Endothelial cell of umbilical vein (primary cell): ENCODE measurements at regions not wholly inside any gene's neighbourhood (a gene's known extent, or its start where the extent isn't known, plus 50 kb on each side); places are given as distances from the start of the nearest gene placed in this dataset.

ENCODE experiments used
- BruUV-seq: library from RNA; stranded (reverse); fragments of 400-500 nt; replicated peaks from 2 replicates; lab custom pipeline; 2021; lab: Mats Ljungman, UMichigan
- CTCF ChIA-PET: fragments of 300-600, 350-600 bp; sonication (Branson Sonifier 250); formaldehyde crosslinking; loops from one replicate; lab custom pipeline; 2021; ENCODE audit warnings: antibody characterized with exemption, inconsistent platforms; lab: Charles Lee
- POLR2A ChIA-PET: fragments of 300-600, 350-600 bp; sonication (Branson Sonifier 250); formaldehyde crosslinking; loops from one replicate; lab custom pipeline; 2021; ENCODE audit warnings: antibody characterized with exemption, inconsistent platforms; lab: Charles Lee
- DNase-seq: peaks from one replicate; pipeline ENCODE4 v3.0.0-alpha.2; 2011; ENCODE audit warnings: low read depth, low spot score
- FAIRE-seq: peaks from 2 replicates; lab custom pipeline; 2011; peaks lifted over from hg19 to GRCh38; lab: Jason Lieb, UNC
- H2AFZ ChIP-seq: 2 replicates; pipeline ENCODE4 v1.6.0; 2012; ENCODE audit warnings: low read depth, low read length, control low read depth, inconsistent platforms
- H3K27ac ChIP-seq: 2 replicates; pipeline ENCODE4 v1.5.1; 2011; ENCODE audit warnings: low read depth, mild to moderate bottlenecking, control low read depth, low read length, moderate library complexity; ENCODE audit not compliant: insufficient read depth
- H3K27me3 ChIP-seq, 2 experiments: 2 replicates each; pipeline versions ENCODE4 v1.6.0 to v1.6.1; 2011; ENCODE audit warnings: low read length in 2 of 2, mixed read lengths in 1 of 2; ENCODE audit not compliant: control insufficient read depth in 2 of 2, insufficient read depth in 2 of 2
- H3K36me3 ChIP-seq, 2 experiments: 2 replicates in 1 of 2; 3 replicates in 1 of 2; pipeline ENCODE4 v1.5.1; 2011; ENCODE audit warnings: low read length in 2 of 2, mild to moderate bottlenecking in 1 of 2, moderate library complexity in 1 of 2; ENCODE audit not compliant: control insufficient read depth in 2 of 2, insufficient read depth in 2 of 2; ENCODE audit errors: extremely low read depth in 1 of 2
- H3K4me1 ChIP-seq: 3 replicates; pipeline ENCODE4 v1.5.1; 2011; ENCODE audit warnings: mild to moderate bottlenecking, low read length; ENCODE audit not compliant: control insufficient read depth, insufficient read depth; ENCODE audit errors: extremely low read depth
- H3K4me2 ChIP-seq: 2 replicates; pipeline ENCODE4 v1.6.1; 2011; ENCODE audit warnings: low read length, control low read depth, mixed read lengths; ENCODE audit not compliant: insufficient read depth
- H3K4me3 ChIP-seq, 3 experiments: fragments of 200-600 bp in 1 of 3; sonication (generic), shearing (Covaris generic) in 1 of 3; replicated peaks in 1 of 3; 2 replicates each; pipeline ENCODE4 v1.5.1; 2011 to 2016; ENCODE audit warnings: control low read depth in 3 of 3, low read length in 3 of 3, mild to moderate bottlenecking in 2 of 3, inconsistent platforms in 1 of 3, low read depth in 1 of 3, moderate library complexity in 1 of 3; ENCODE audit not compliant: insufficient read depth in 1 of 3
- H3K79me2 ChIP-seq: 2 replicates; pipeline ENCODE4 v1.6.0; 2012; ENCODE audit warnings: low read length, inconsistent platforms; ENCODE audit not compliant: control insufficient read depth, insufficient read depth
- H3K9ac ChIP-seq: replicated peaks from 2 replicates; pipeline ENCODE3; 2011; ENCODE audit warnings: low read length, control low read depth; ENCODE audit not compliant: insufficient read depth; ENCODE audit errors: extremely low read depth
- H3K9me1 ChIP-seq: replicated peaks from 3 replicates; pipeline ENCODE4 v1.6.0; 2011; ENCODE audit warnings: mild to moderate bottlenecking, low read length; ENCODE audit not compliant: control insufficient read depth, insufficient read depth; ENCODE audit errors: extremely low read depth
- H3K9me3 ChIP-seq: replicated peaks from 2 replicates; pipeline ENCODE4 v1.5.1; 2012; ENCODE audit warnings: low read length, inconsistent platforms; ENCODE audit not compliant: control insufficient read depth, insufficient read depth
- H4K20me1 ChIP-seq: replicated peaks from 2 replicates; pipeline ENCODE3; 2011; ENCODE audit warnings: mild to moderate bottlenecking, low read length; ENCODE audit not compliant: control insufficient read depth, insufficient read depth; ENCODE audit errors: extremely low read depth
- EZH2 ChIP-seq: IDR thresholded peaks from 2 replicates; pipeline ENCODE4 v1.6.1; 2012; ENCODE audit warnings: borderline replicate concordance, low read depth, mild to moderate bottlenecking, moderate library complexity, low read length, inconsistent platforms; ENCODE audit not compliant: severe bottlenecking
- FOS ChIP-seq: IDR thresholded peaks from 2 replicates; pipeline ENCODE4 v1.6.1; 2011; ENCODE audit warnings: mild to moderate bottlenecking, low read length, moderate library complexity, borderline replicate concordance; ENCODE audit not compliant: insufficient read depth
- GATA2 ChIP-seq: IDR thresholded peaks from 2 replicates; pipeline ENCODE4 v1.7.0; 2011; ENCODE audit warnings: low read depth, mild to moderate bottlenecking, moderate library complexity, mixed read lengths, low read length; ENCODE audit not compliant: insufficient read length, insufficient read depth
- JUN ChIP-seq: IDR thresholded peaks from 2 replicates; pipeline ENCODE4 v1.6.1; 2011; ENCODE audit warnings: borderline replicate concordance, low read depth; ENCODE audit not compliant: insufficient read length, insufficient read depth
- MYC ChIP-seq: IDR thresholded peaks from one replicate; pipeline ENCODE4 v1.6.1; 2011; ENCODE audit warnings: mild to moderate bottlenecking, low read depth, low read length
- POLR2A ChIP-seq: IDR thresholded peaks from 2 replicates; pipeline ENCODE4 v1.6.1; 2012; ENCODE audit warnings: low read depth, mild to moderate bottlenecking, control low read depth, low read length
- POLR2AphosphoS5 ChIP-seq: IDR thresholded peaks from 2 replicates; pipeline ENCODE4 v1.6.1; 2012; ENCODE audit warnings: low read depth, mild to moderate bottlenecking, control low read depth, low read length, moderate library complexity; ENCODE audit not compliant: insufficient read depth
- dilution Hi-C: fragments of 300-500 bp; cut with MboI; formaldehyde crosslinking; loops from one replicate; pipeline ENCODE4 v1.15.0; 2019; ENCODE audit warnings: low sequenced_read_pairs; ENCODE audit not compliant: extremely low pct_ligation_motif_present
- intact Hi-C: fragments of 100-400 bp; cut with micrococcal nuclease; formaldehyde crosslinking; loops from one replicate; pipeline ENCODE4 v1.10.0; 2022
- TF ChIP-seq, protein P1 (sequence below), 2 donors: IDR thresholded peaks; 1 replicate in 1 of 2; 2 replicates in 1 of 2; pipeline ENCODE4 v1.5.1; 2011; ENCODE audit warnings: low read length in 2 of 2, mild to moderate bottlenecking in 2 of 2, moderate library complexity in 2 of 2, control low read depth in 1 of 2, inconsistent platforms in 1 of 2, low read depth in 1 of 2; ENCODE audit not compliant: insufficient read depth in 1 of 2; ENCODE audit errors: extremely low read depth in 1 of 2
- TF ChIP-seq, protein P2 (sequence below): IDR thresholded peaks from 2 replicates; pipeline ENCODE4 v1.6.1; 2011; ENCODE audit not compliant: insufficient read depth, insufficient read length

DNA sequence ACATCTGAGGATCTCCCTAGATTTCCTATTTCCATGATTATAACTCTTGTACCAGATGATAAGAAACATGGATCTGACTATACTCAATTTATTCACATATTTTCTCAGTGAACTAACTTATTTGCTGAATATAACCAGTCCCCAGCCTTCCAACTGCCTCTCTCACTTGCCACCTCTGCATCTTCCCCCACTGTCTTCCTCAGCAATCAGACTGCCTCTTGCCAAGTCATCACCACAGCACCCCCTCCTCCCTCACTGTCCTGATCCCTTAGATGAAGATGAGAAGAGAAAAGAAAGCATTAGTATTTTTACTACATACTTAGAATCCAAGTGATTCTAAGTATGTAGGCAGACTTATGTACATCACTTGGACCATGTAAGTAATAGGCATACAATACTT is 71.9 kb downstream of the GTPBP8 start:
- Histone ChIP-seq H3K9ac (no peak overlapping the region), H3K4me1 (no peaks in the 10 kb centered on the region), H4K20me1 (no peaks in the 10 kb centered on the region), H3K4me3 (no peak overlapping the region), H2AFZ (no peak overlapping the region), H3K79me2 (no peaks in the 10 kb centered on the region), H3K9me1 (no peaks in the 10 kb centered on the region), H3K27ac (no peak overlapping the region), H3K4me2 (no peak overlapping the region), H3K36me3 (no peaks in the 10 kb centered on the region), H3K9me3 (no peaks in the 10 kb centered on the region), H3K27me3 (peaks cover 0 to 1% of the 10 kb centered on the region in 2 experiments)
- CTCF ChIA-PET, result no interaction called here
- TF ChIP-seq POLR2A, result no peak
- TF ChIP-seq, protein P1, sequence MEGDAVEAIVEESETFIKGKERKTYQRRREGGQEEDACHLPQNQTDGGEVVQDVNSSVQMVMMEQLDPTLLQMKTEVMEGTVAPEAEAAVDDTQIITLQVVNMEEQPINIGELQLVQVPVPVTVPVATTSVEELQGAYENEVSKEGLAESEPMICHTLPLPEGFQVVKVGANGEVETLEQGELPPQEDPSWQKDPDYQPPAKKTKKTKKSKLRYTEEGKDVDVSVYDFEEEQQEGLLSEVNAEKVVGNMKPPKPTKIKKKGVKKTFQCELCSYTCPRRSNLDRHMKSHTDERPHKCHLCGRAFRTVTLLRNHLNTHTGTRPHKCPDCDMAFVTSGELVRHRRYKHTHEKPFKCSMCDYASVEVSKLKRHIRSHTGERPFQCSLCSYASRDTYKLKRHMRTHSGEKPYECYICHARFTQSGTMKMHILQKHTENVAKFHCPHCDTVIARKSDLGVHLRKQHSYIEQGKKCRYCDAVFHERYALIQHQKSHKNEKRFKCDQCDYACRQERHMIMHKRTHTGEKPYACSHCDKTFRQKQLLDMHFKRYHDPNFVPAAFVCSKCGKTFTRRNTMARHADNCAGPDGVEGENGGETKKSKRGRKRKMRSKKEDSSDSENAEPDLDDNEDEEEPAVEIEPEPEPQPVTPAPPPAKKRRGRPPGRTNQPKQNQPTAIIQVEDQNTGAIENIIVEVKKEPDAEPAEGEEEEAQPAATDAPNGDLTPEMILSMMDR (IDR thresholded peaks at IDR 0.05; ENCODE audit: extremely low read depth in 1 of 2, insufficient read depth in 1 of 2, low read depth in 1 of 2, low read length in 2 of 2), result no peak
- TF ChIP-seq MYC, result no peak
- TF ChIP-seq GATA2, result no peak
- no peak for TF ChIP-seq FOS
- TF ChIP-seq JUN, result no peak
- TF ChIP-seq, protein P2, sequence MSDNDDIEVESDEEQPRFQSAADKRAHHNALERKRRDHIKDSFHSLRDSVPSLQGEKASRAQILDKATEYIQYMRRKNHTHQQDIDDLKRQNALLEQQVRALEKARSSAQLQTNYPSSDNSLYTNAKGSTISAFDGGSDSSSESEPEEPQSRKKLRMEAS, result no peak
- no peak for TF ChIP-seq POLR2AphosphoS5
- no peak for TF ChIP-seq EZH2
- POLR2A ChIA-PET, result no interaction called here
- no peak for DNase-seq
- intact Hi-C loops, result no loop called here
- dilution Hi-C loops, result no loop called here
- no TSS peak for BruUV-seq
- no peak for FAIRE-seq
